NCI-H1105 treated with DMSO at 0.1 percent for 48 hours (cell line): ENCODE measurements at regions not wholly inside any gene's neighbourhood (a gene's known extent, or its start where the extent isn't known, plus 50 kb on each side); places are given as distances from the start of the nearest gene placed in this dataset.

ENCODE experiments used
- DNase-seq: peaks from one replicate; lab custom pipeline; 2025; lab: John Stamatoyannopoulos, UW

DNA sequence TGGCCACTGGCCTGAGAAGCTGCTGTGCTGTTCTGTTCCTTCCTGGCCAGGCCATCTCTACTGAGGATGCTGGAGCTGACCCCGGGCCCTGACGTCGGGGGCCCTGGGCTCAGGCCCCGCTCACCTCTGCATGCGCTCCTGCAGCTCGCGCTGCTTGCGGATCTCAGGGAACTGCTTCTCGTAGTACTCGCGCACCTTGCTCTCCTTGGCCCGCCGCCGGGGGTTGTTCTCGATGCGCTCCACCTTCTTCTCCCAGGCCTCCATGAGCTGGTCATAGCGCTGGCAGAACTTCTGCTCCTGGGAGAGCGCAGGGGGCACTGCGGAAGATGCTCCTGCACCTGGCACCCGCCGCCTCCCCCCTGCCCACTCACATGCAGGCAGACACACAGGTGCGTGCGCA lies 135.6 kb downstream of the RFLNA start:
- no peak for DNase-seq

DNA sequence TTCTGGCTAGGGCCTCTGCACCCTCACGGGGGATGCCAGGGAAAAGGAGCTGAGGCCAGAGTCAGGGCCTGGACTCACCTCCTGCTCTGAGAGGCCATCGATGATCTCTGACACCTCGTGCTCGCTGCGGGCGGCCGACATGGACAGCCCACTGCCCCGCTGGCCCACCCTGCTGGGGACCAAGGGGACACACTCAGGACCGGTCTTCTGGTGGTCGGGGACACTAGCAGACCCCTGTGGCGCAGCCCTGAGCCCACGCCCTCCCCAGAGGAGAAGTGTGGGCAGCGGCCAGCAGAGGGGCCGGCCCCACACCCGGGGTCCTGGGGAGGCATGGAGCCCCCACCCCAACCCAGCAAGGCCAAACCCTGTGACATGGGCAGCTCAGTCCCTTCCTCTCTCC lies 134.6 kb downstream of the RFLNA start:
- DNase-seq, result no peak

GRCh38 chr12:124428792-124429281 lies 133.9 kb downstream of the RFLNA start:
- DNase-seq, result no peak

DNA sequence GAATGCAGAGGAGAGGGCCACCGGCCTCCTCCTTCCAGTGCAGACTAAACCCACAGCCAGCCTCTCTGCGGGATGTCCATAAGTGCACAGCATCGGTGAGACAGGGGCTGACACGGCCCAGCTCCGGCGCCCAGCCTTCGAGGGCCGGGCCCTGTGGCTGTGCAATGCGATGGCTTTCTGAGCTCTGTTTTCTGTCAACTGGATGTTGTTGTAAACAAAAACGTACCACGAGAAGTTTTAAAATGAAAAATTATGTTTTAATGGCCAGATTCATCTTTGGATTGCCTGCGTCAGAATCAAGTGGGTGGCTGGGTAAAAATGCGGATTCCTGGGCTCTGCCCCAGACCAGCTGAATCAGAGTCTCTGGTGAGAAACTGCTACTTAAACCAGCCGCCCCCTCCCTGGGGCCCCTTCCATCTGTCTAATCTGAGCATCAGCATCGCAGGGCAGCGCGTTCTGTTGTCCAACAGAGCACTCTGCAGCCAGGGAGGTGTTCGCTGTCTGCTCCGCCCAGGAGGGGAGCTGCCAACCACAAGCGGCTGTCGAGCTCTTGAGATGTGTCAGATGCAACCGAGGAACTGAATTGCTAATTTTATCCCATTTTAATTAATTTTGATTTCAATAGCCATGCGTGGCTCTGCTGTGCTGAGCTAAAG lies 133.4 kb downstream of the RFLNA start:
- no peak for DNase-seq

- DNase-seq, result no peak
Observed at GRCh38 chr12:124426594-124427555, 132.0 kb downstream of the RFLNA start.

GRCh38 chr12:124425667-124426066 lies 130.8 kb downstream of the RFLNA start:
- DNase-seq, result no peak

DNA sequence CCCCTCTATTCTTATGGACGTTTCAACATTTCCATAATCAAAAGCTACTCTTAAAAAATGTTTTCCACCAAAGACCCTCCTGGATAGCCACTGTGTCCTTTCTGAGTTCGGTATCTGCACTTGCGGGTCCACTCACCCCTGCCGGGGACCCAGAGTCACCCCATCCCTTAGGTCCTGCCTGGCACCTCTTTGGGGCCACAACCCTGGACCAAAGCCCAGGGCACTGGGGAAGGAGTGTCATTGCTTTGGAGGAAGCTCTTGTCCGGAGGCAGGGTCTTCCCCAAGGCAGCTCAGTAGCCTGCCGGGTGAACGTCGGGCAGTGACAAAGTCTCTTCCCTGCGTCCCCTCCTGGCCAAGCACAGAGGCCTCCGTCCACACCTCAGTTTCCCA lies 129.6 kb downstream of the RFLNA start:
- DNase-seq, result no peak

DNA sequence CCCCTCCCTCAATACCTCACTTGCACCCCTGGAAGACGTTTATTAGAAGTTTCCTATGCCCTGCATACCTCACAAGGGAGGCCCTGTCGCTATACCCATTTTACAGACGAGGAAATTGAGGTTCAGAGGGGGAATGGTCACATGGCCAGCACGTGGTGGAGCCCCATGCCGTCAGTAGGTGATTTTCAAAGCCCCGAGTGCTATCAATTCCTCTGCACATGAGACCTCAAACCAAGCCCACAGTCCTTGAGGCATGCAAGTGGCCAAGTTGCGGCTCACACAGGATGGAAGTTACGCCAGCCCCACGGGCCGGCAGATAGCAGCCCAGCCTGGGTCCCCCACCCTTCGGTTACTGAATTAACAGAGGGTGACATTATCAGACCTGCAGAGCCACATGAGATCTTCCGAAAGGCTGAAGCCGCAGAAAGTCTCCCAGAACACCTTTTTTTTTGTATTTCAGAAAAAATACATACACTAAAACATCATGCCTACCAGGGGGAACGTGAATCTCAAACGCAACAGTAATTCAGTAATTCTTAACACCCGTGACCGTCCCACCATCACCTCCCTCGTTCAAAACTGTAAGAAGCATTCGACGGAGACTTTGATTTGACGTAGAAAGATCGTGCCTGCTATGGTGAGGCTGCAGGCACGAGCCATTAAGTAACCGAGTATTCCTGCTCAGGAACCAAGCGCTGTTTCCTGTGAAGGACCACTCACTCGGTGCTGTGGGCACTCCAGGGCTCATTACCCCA lies 129.0 kb downstream of the RFLNA start:
- DNase-seq, result no peak

GRCh38 chr12:124422570-124423523 lies 128.0 kb downstream of the RFLNA start:
- DNase-seq, result no peak

- no peak for DNase-seq
Observed at GRCh38 chr12:124422142-124422569, 127.3 kb downstream of the RFLNA start.

GRCh38 chr12:124420996-124421674 lies 126.2 kb downstream of the RFLNA start:
- no peak for DNase-seq

DNA sequence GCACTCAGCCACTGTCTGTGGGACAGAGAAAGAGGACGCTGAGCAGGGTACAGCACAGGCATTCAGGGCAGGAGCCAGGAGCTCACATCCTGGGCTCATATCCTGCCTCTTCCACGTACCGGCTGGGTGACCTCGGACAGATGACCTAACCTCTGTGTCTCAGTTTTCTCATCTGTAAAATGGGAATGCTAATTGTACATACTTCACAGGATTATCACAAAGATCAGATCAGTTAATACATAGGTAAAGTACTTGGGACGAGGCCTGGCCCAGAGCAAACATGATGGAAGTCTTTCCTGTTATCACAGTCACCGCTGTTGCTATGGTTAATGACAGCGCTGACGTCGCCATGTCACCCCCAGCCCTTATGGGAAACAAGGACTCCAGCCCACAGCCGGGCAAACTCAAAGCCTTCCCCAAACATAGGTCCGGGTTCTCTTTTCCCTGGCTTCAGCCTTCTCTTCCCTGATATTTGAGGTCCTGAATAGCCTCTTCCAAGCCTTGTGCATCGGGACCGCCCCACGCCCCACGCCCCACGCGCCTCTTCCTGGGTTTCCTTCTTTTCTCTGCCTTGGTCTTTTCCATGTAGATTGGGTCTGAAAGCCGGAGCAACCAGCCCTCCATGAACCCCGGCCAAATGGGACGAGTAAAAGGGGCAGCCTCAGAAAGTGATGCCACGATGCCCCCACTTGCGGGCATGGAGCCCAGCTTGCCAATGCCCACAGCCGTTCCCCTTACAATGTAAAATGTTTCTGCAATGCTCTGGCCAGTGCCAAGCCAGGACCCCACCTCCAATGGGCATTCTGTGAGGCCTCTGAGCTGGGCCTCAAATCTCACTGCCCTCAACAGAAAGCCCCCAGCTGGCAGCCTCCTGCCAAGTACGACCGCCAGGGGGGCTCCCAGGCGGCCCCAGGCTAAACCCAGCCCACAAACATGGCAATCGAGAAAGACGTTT lies 125.4 kb downstream of the RFLNA start:
- no peak for DNase-seq

GRCh38 chr12:124419292-124420040 lies 124.6 kb downstream of the RFLNA start:
- DNase-seq, result no peak

- no peak for DNase-seq
Observed at GRCh38 chr12:124418791-124419190, 123.9 kb downstream of the RFLNA start.

DNA sequence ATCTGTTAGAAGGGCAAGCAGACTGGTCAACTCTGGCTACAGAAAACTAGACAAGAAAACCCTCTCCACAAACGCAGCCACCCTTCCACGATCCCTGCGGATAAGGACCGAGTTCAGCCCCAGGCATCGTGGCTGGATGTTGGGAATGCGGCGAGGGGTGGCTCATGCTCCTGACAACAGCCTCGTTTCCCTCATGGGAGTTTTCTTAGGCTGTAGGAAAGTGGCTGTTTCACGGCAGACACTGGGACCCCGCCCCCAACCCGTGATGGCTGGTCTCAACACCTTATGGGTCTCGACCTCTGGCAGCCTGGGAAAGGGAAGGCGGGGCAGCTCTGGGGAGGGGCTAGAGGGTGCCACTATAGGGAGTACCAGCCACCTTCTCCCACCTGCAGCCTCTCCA lies 123.3 kb downstream of the RFLNA start:
- no peak for DNase-seq

- DNase-seq, result no peak
Observed at GRCh38 chr12:124416516-124417395, 121.9 kb downstream of the RFLNA start.

DNA sequence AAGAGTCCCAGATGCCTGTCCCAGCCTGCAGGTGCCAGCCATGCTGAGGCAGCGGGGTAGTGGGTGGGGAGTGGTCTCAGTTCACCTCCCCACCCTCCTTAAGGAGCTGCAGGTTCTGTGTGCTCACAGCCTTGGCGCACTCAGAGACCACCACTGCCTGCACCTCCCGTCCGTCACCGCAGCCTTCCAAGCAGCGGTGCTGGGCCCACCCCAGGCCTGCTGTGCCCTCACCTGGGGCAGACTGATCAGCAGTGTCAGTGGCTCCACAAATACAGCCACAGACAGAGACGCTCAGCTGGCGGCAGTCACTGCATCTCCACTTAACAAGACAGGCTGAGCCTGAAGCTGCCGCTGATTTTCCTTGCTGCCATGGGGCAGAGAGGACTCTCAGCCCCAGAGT lies 120.2 kb downstream of the RFLNA start:
- DNase-seq, result no peak

DNA sequence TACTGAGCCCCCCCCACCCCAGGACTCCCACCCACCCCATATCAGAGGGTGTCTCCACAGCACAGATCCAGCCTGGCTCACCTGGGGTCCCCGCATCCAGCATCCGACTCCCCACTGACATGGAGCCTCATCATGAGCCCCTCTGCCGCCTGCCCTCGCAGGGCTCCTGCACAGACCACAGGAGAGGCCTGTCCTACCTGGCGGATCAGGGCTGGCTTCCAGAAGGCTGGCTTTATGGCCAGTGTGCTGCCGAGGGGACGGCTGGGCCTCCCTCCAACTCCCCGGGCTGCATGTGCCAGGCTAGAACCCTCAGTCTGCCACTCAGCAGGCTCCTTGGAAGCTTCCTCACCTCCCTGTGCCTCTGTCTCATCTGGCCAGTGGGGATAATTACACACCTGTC lies 119.0 kb downstream of the RFLNA start:
- no peak for DNase-seq
